WTC11 (cell line): ENCODE measurements at regions not wholly inside any gene's neighbourhood (a gene's known extent, or its start where the extent isn't known, plus 50 kb on each side); places are given as distances from the start of the nearest gene placed in this dataset.

Source experiments
- CTCF ChIP-seq: fragments of 200-600 bp; IDR thresholded peaks from 2 replicates; pipeline ENCODE4 v1.8.0; 2022; ENCODE audit warnings: antibody characterized with exemption
- SP1 ChIP-seq: sonication (generic); formaldehyde crosslinking; conservative IDR thresholded peaks from 2 replicates; pipeline ENCODE4 v1.8.1; 2022; ENCODE audit warnings: missing genetic modification reagents
- USF1 ChIP-seq: sonication (generic); formaldehyde crosslinking; IDR thresholded peaks from 2 replicates; pipeline ENCODE4 v1.8.0; 2022; ENCODE audit warnings: mild to moderate bottlenecking, missing genetic modification reagents

- no peak for TF ChIP-seq SP1 (CRISPR knock-in tag)
- no peak for TF ChIP-seq USF1
- no peak for TF ChIP-seq CTCF
Observed at GRCh38 chr6:167471548-167471930, 146.7 kb downstream of the TTLL2 start.
